Stimulated activated CD8-positive, alpha-beta memory T cell treated with anti-CD3 and anti-CD28 coated beads, Interleukin-7, amount 100 ng/mL, for 24 hours (primary cell): ENCODE measurements at regions not wholly inside any gene's neighbourhood (a gene's known extent, or its start where the extent isn't known, plus 50 kb on each side); places are given as distances from the start of the nearest gene placed in this dataset.

Experiments used
- DNase-seq: peaks from one replicate; pipeline ENCODE4 v3.0.0-alpha.2; 2020; ENCODE audit warnings: low read depth

GRCh38 chr6:145315982-145316600, 419.2 kb downstream of the EPM2A start:
- DNase-seq: no peak

GRCh38 chr6:145318952-145319351, 416.4 kb downstream of the EPM2A start:
- no peak for DNase-seq

- DNase-seq: no peak
Observed at GRCh38 chr6:145319605-145320004, 415.7 kb downstream of the EPM2A start.

GRCh38 chr6:145323646-145324045, 411.7 kb downstream of the EPM2A start:
- DNase-seq: no peak

GRCh38 chr6:145327586-145327985, 407.7 kb downstream of the EPM2A start:
- no peak for DNase-seq

- no peak for DNase-seq
Observed at GRCh38 chr6:145329257-145329656, 406.1 kb downstream of the EPM2A start.

- no peak for DNase-seq
Observed at GRCh38 chr6:145331066-145331465, 404.3 kb downstream of the EPM2A start.

GRCh38 chr6:145332011-145332410, 403.3 kb downstream of the EPM2A start:
- DNase-seq: no peak

GRCh38 chr6:145336119-145336518, 399.2 kb downstream of the EPM2A start:
- DNase-seq: no peak

- no peak for DNase-seq
Observed at GRCh38 chr6:145339089-145339488, 396.2 kb downstream of the EPM2A start.

- DNase-seq: no peak
Observed at GRCh38 chr6:145340256-145340655, 395.1 kb downstream of the EPM2A start.

GRCh38 chr6:145345094-145345493, 390.2 kb downstream of the EPM2A start:
- no peak for DNase-seq

- DNase-seq: no peak
Observed at GRCh38 chr6:145347216-145347615, 388.1 kb downstream of the EPM2A start.

GRCh38 chr6:145349950-145350510, 385.3 kb downstream of the EPM2A start:
- DNase-seq: no peak

- DNase-seq: no peak
Observed at GRCh38 chr6:145350928-145351327, 384.4 kb downstream of the EPM2A start.

GRCh38 chr6:145352382-145353080, 382.8 kb downstream of the EPM2A start:
- no peak for DNase-seq

- DNase-seq: no peak
Observed at GRCh38 chr6:145360865-145361264, 374.5 kb downstream of the EPM2A start.

GRCh38 chr6:145367149-145367548, 368.2 kb downstream of the EPM2A start:
- DNase-seq: no peak

- no peak for DNase-seq
Observed at GRCh38 chr6:145368075-145368474, 367.2 kb downstream of the EPM2A start.

- no peak for DNase-seq
Observed at GRCh38 chr6:145370559-145370958, 364.8 kb downstream of the EPM2A start.

GRCh38 chr6:145372671-145373151, 362.6 kb downstream of the EPM2A start:
- no peak for DNase-seq

- DNase-seq: no peak
Observed at GRCh38 chr6:145373826-145374225, 361.5 kb downstream of the EPM2A start.

GRCh38 chr6:145374570-145374969, 360.8 kb downstream of the EPM2A start:
- no peak for DNase-seq
